WERI-Rb-1 (cell line): ENCODE measurements at regions not wholly inside any gene's neighbourhood (a gene's known extent, or its start where the extent isn't known, plus 50 kb on each side); places are given as distances from the start of the nearest gene placed in this dataset.

ENCODE experiments used
- DNase-seq: peaks from one replicate; pipeline ENCODE4 v3.0.0-alpha.2; 2020
- H3K27ac ChIP-seq: fragments of 250-450 bp; sonication (Bioruptor Pico); 2 replicates; pipeline ENCODE4 v1.5.1; 2020; ENCODE audit warnings: mild to moderate bottlenecking, moderate library complexity
- H3K27me3 ChIP-seq: fragments of 250-450 bp; sonication (Bioruptor Pico); 2 replicates; pipeline ENCODE4 v1.5.1; 2021; ENCODE audit warnings: mild to moderate bottlenecking, low read depth, moderate library complexity; ENCODE audit not compliant: insufficient read depth, severe bottlenecking
- H3K36me3 ChIP-seq: fragments of 250-450 bp; sonication (Bioruptor Pico); 2 replicates; pipeline ENCODE4 v1.5.1; 2020; ENCODE audit warnings: mild to moderate bottlenecking, moderate library complexity
- H3K4me3 ChIP-seq: 2 replicates; pipeline ENCODE4 v1.5.1; 2011; ENCODE audit warnings: low read depth, mild to moderate bottlenecking, control low read depth, low read length
- H3K9me3 ChIP-seq: fragments of 250-450 bp; sonication (Bioruptor Pico); 2 replicates; pipeline ENCODE4 v1.5.1; 2021; ENCODE audit warnings: mild to moderate bottlenecking, moderate library complexity; ENCODE audit not compliant: severe bottlenecking
- TF ChIP-seq, protein P1 (sequence below): IDR thresholded peaks from 2 replicates; pipeline ENCODE4 v1.5.1; 2011; ENCODE audit warnings: low read depth, mild to moderate bottlenecking, control low read depth, inconsistent platforms, low read length

DNA sequence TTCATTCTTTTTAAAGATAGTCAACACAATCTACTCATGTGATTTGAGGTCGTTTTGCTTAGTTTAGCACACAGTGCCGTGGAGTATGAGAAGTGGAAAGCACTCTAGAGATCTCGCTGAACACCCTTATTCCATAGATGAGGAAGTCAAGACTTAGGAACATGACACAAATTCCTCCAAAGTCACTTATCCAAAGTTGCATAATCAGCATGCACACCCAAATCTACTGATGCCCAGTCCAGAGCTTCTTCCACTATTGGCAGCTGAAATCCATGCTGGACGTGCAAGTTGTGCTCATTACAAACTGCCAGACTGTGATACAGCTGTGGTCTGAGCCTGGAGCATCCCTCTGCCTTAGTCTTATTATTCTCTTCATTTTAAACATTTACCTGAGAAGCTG, 83.5 kb upstream of the ZNF280D start:
- Histone ChIP-seq H3K27me3 (no peaks in the 10 kb centered on the region), H3K4me3 (no peak overlapping the region), H3K27ac (no peak overlapping the region), H3K36me3 (no peaks in the 10 kb centered on the region), H3K9me3 (no peaks in the 10 kb centered on the region)
- TF ChIP-seq, protein P1, sequence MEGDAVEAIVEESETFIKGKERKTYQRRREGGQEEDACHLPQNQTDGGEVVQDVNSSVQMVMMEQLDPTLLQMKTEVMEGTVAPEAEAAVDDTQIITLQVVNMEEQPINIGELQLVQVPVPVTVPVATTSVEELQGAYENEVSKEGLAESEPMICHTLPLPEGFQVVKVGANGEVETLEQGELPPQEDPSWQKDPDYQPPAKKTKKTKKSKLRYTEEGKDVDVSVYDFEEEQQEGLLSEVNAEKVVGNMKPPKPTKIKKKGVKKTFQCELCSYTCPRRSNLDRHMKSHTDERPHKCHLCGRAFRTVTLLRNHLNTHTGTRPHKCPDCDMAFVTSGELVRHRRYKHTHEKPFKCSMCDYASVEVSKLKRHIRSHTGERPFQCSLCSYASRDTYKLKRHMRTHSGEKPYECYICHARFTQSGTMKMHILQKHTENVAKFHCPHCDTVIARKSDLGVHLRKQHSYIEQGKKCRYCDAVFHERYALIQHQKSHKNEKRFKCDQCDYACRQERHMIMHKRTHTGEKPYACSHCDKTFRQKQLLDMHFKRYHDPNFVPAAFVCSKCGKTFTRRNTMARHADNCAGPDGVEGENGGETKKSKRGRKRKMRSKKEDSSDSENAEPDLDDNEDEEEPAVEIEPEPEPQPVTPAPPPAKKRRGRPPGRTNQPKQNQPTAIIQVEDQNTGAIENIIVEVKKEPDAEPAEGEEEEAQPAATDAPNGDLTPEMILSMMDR: no peak
- DNase-seq: no peak

DNA sequence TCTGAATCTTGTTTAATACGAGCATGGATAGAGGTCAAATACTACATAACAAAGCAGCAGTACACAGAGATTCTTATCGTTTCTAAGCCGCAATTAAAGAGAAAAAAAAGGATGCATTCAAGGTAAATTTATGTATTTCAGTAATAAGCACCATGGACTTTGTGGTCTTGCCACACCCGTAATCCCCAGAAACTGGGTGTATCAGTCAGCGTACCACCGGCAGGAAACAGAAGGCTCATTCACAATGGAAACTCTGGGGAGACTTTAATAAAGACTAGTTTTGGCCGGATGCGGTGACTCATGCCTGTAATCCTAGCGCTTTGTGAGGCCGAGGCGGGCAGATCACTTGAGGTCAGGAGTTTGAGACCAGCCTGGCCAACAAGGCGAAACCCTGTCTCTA, 81.9 kb upstream of the ZNF280D start:
- no peak overlapping the region for H3K27ac ChIP-seq
- no peak for DNase-seq
- no peak overlapping the region for H3K4me3 ChIP-seq

DNA sequence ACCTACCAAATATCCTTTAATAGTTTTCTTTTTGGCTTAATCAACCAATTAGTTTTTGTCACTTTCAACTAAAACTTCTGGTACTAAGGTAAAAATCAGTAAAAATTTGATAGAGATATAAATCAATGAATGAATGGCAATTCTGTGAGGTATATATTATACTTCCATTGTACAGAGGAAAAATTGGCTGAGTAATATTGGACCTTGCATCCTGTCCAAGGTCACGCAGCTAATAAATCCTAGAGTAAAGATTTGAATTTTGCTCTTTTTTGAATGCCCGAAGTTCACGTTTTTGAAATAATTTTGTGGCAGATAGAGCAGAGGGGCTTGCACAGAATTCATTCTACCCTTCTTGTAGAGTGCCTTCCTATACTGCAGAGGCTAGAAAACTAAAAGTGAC, 81.1 kb upstream of the ZNF280D start:
- H3K27ac ChIP-seq: no peak overlapping the region
- H3K36me3 ChIP-seq: no peaks in the 10 kb centered on the region
- H3K27me3 ChIP-seq: no peaks in the 10 kb centered on the region
- no peak for DNase-seq
- no peak overlapping the region for H3K4me3 ChIP-seq
- no peaks in the 10 kb centered on the region for H3K9me3 ChIP-seq
- TF ChIP-seq, protein P1: no peak

More for the DNA sequence above, 81.9 kb upstream of the ZNF280D start:
- TF ChIP-seq, protein P1: no peak
- H3K36me3 ChIP-seq: no peaks in the 10 kb centered on the region
- H3K9me3 ChIP-seq: no peaks in the 10 kb centered on the region
- H3K27me3 ChIP-seq: no peaks in the 10 kb centered on the region

DNA sequence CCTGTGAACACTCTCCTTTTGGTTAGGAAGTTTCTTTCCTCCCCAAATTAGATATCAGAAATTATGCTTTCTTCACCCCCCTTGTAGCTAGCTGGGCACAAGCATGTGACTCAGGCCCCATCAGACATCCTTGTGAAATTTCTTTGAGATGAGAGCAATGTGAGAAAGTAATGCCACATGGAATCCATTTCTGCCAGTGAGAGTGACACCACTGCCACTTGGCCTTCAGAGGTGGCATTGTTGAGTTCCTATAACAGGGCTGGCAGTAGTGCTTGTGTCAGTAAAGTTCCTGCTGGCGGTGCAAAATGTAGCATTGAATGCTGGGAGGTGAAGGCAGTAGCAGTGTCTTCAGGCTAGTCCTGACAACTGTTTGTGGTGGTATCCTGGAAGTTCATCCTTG, 80.7 kb upstream of the ZNF280D start:
- H3K27ac ChIP-seq: no peak overlapping the region
- no peak for DNase-seq
- H3K9me3 ChIP-seq: no peaks in the 10 kb centered on the region
- H3K36me3 ChIP-seq: no peaks in the 10 kb centered on the region
- TF ChIP-seq, protein P1: no peak
- H3K4me3 ChIP-seq: no peak overlapping the region
- H3K27me3 ChIP-seq: no peaks in the 10 kb centered on the region

DNA sequence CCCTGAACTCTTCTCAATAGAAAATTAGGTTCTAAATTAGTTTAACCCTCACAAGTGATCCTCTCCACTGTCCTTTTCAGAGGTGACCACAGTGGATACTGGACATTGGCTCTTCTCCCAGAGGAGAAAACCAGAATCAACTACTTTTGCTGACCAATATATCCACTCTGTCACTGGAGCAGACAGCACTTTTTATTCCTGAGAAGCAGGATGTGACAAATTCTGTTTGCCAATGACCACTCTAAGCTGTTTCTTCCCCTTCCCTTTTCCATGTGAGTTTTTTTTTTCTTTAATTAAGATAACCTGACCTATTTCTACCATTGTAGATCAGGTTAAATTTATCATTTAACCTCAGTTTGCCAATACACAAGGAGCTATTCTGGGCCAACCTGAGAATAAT, 79.7 kb upstream of the ZNF280D start:
- TF ChIP-seq, protein P1: no peak
- Histone ChIP-seq H3K27me3 (no peaks in the 10 kb centered on the region), H3K27ac (no peak overlapping the region), H3K9me3 (peaks cover 3% of the 10 kb centered on the region), H3K4me3 (no peak overlapping the region), H3K36me3 (no peaks in the 10 kb centered on the region)
- no peak for DNase-seq

DNA sequence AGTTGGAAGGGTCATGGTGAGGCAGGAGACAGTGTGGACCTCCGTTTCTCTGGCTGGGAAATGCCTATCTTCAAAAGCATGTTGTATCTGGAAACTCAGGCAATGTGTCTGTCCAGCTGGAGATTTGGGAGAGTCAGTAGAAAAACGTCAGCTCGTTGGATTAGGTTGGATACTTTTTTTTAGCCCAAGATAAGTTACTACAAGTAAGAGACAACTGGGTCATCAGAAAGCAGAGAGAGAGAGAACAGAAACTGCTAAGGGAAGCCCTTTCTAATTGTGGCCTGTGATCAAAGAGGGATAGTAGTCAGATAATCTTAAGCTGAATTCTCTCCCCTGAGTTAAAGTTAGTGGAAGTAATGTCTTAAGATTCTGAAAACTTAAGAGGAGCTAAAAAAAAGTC, 78.9 kb upstream of the ZNF280D start:
- TF ChIP-seq, protein P1: no peak
- no peak overlapping the region for H3K4me3 ChIP-seq
- H3K27ac ChIP-seq: no peak overlapping the region

More for the DNA sequence above, 78.9 kb upstream of the ZNF280D start:
- Histone ChIP-seq H3K36me3 (no peaks in the 10 kb centered on the region), H3K27me3 (no peaks in the 10 kb centered on the region), H3K9me3 (peaks cover 5% of the 10 kb centered on the region)
- DNase-seq: no peak
